ENCODE measurements at regions not wholly inside any gene's neighbourhood (a gene's known extent, or its start where the extent isn't known, plus 50 kb on each side); places are given as distances from the start of the nearest gene placed in this dataset.

- Histone ChIP-seq H3K27me3 (ENCODE audit: insufficient read depth, low read length) (no peaks in the 10 kb centered on the region), H3K79me2 (ENCODE audit: insufficient read depth, low read length) (no peaks in the 10 kb centered on the region), H3K4me2 (ENCODE audit: insufficient read depth, low read length) (no peak overlapping the region), H3K4me1 (ENCODE audit: insufficient read depth, low read length) (no peaks in the 10 kb centered on the region), H3K27ac (ENCODE audit: low read depth, low read length) (no peak overlapping the region), H4K20me1 (ENCODE audit: insufficient read depth, low read length) (no peaks in the 10 kb centered on the region), H3K36me3 (ENCODE audit: insufficient read depth, low read length) (no peaks in the 10 kb centered on the region), H3K9me3 (ENCODE audit: low read depth, low read length) (no peaks in the 10 kb centered on the region), H3K4me3 (ENCODE audit: insufficient read depth, low read length) (no peak overlapping the region), H2AFZ (ENCODE audit: low read length) (no peak overlapping the region)
- no peak for TF ChIP-seq CTCF (IDR thresholded peaks at IDR 0.05; ENCODE audit: extremely low read depth, low read depth, low read length)
- no peak for DNase-seq (ENCODE audit: insufficient read length, low spot score, missing footprints)
Measured at GRCh38 chr1:193456811-193457280, 270.4 kb upstream of the B3GALT2 start.

GRCh38 chr1:193451606-193452005 lies 265.2 kb upstream of the B3GALT2 start:
- H3K4me2 ChIP-seq (ENCODE audit: insufficient read depth, low read length): no peak overlapping the region
- no peaks in the 10 kb centered on the region for H3K9me3 ChIP-seq (ENCODE audit: low read depth, low read length)
- H3K27ac ChIP-seq (ENCODE audit: low read depth, low read length): no peak overlapping the region
- no peaks in the 10 kb centered on the region for H3K79me2 ChIP-seq (ENCODE audit: insufficient read depth, low read length)
- no peaks in the 10 kb centered on the region for H3K36me3 ChIP-seq (ENCODE audit: insufficient read depth, low read length)
- H4K20me1 ChIP-seq (ENCODE audit: insufficient read depth, low read length): no peaks in the 10 kb centered on the region
- H3K4me1 ChIP-seq (ENCODE audit: insufficient read depth, low read length): no peaks in the 10 kb centered on the region
- H3K4me3 ChIP-seq (ENCODE audit: insufficient read depth, low read length): no peak overlapping the region
- no peak overlapping the region for H2AFZ ChIP-seq (ENCODE audit: low read length)
- no peak for DNase-seq (ENCODE audit: insufficient read length, low spot score, missing footprints)
- no peaks in the 10 kb centered on the region for H3K27me3 ChIP-seq (ENCODE audit: insufficient read depth, low read length)
- TF ChIP-seq CTCF (IDR thresholded peaks at IDR 0.05; ENCODE audit: extremely low read depth, low read depth, low read length): no peak

- no peaks in the 10 kb centered on the region for H3K36me3 ChIP-seq (ENCODE audit: insufficient read depth, low read length)
- H2AFZ ChIP-seq (ENCODE audit: low read length): no peak overlapping the region
- no peaks in the 10 kb centered on the region for H4K20me1 ChIP-seq (ENCODE audit: insufficient read depth, low read length)
- no peak for TF ChIP-seq CTCF (IDR thresholded peaks at IDR 0.05; ENCODE audit: extremely low read depth, low read depth, low read length)
- H3K79me2 ChIP-seq (ENCODE audit: insufficient read depth, low read length): no peaks in the 10 kb centered on the region
- no peak overlapping the region for H3K4me3 ChIP-seq (ENCODE audit: insufficient read depth, low read length)
- H3K27ac ChIP-seq (ENCODE audit: low read depth, low read length): no peak overlapping the region
- H3K9me3 ChIP-seq (ENCODE audit: low read depth, low read length): no peaks in the 10 kb centered on the region
- no peak for DNase-seq (ENCODE audit: insufficient read length, low spot score, missing footprints)
- H3K4me1 ChIP-seq (ENCODE audit: insufficient read depth, low read length): no peaks in the 10 kb centered on the region
- no peak overlapping the region for H3K4me2 ChIP-seq (ENCODE audit: insufficient read depth, low read length)
- no peaks in the 10 kb centered on the region for H3K27me3 ChIP-seq (ENCODE audit: insufficient read depth, low read length)
Measured at GRCh38 chr1:193451001-193451400, 264.6 kb upstream of the B3GALT2 start.

GRCh38 chr1:193448682-193449461 lies 262.5 kb upstream of the B3GALT2 start:
- DNase-seq (ENCODE audit: insufficient read length, low spot score, missing footprints): no peak
- no peaks in the 10 kb centered on the region for H3K79me2 ChIP-seq (ENCODE audit: insufficient read depth, low read length)
- no peaks in the 10 kb centered on the region for H3K4me1 ChIP-seq (ENCODE audit: insufficient read depth, low read length)
- H3K27ac ChIP-seq (ENCODE audit: low read depth, low read length): no peak overlapping the region
- H3K9me3 ChIP-seq (ENCODE audit: low read depth, low read length): no peaks in the 10 kb centered on the region
- TF ChIP-seq CTCF (IDR thresholded peaks at IDR 0.05; ENCODE audit: extremely low read depth, low read depth, low read length): no peak
- H3K36me3 ChIP-seq (ENCODE audit: insufficient read depth, low read length): no peaks in the 10 kb centered on the region
- H3K4me2 ChIP-seq (ENCODE audit: insufficient read depth, low read length): no peak overlapping the region
- H4K20me1 ChIP-seq (ENCODE audit: insufficient read depth, low read length): no peaks in the 10 kb centered on the region
- H3K27me3 ChIP-seq (ENCODE audit: insufficient read depth, low read length): no peaks in the 10 kb centered on the region
- no peak overlapping the region for H3K4me3 ChIP-seq (ENCODE audit: insufficient read depth, low read length)
- H2AFZ ChIP-seq (ENCODE audit: low read length): no peak overlapping the region

Data from osteoblast (primary cell).